ENCODE measurements at regions not wholly inside any gene's neighbourhood (a gene's known extent, or its start where the extent isn't known, plus 50 kb on each side); places are given as distances from the start of the nearest gene placed in this dataset.

DNA sequence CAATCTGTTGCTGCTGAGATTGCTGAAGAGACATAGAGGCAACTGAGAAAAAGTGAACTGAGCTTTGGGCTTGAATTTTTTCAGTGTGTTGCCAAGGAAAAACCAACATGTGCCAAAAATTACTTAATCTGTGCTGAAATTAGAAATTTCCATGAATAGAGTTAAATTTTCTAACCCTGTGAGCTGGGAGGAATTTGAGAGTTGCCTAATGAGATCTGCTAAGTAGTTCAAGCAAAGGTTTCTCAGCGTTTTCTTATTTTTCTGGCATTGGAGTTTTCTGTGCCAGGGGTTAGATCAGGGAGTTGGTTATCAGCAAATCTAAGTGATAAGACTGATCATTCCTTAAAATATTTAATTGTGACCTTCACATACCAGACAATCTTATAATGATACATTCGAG lies 457.5 kb upstream of the GNPDA2 start:
- Histone ChIP-seq H3K9ac (ENCODE audit: extremely low read depth, low read length, poor library complexity, severe bottlenecking) (no peak overlapping the region), H3K36me3 (ENCODE audit: control insufficient read depth, insufficient read depth, low read length) (no peaks in the 10 kb centered on the region), H3K27ac (ENCODE audit: low read depth, low read length) (no peak overlapping the region), H3K27me3 (ENCODE audit: control insufficient read depth, insufficient read depth, low read length, poor library complexity, severe bottlenecking) (no peaks in the 10 kb centered on the region), H3K9me3 (ENCODE audit: control insufficient read depth, low read length) (no peaks in the 10 kb centered on the region), H3K4me3 (ENCODE audit: low read length) (no peak overlapping the region), H3K4me1 (ENCODE audit: control insufficient read depth, insufficient read depth, low read length) (no peaks in the 10 kb centered on the region)
- Mint-ChIP-seq H3K36me3 (ENCODE audit: low read depth) (no peaks in the 10 kb centered on the region), H3K9me3 (no peaks in the 10 kb centered on the region), H3K4me1 (no peaks in the 10 kb centered on the region), H3K27me3 (ENCODE audit: insufficient read depth) (no peaks in the 10 kb centered on the region), H3K27ac (no peak overlapping the region), H3K4me3 (no peak overlapping the region)
- TF ChIP-seq, protein P1, sequence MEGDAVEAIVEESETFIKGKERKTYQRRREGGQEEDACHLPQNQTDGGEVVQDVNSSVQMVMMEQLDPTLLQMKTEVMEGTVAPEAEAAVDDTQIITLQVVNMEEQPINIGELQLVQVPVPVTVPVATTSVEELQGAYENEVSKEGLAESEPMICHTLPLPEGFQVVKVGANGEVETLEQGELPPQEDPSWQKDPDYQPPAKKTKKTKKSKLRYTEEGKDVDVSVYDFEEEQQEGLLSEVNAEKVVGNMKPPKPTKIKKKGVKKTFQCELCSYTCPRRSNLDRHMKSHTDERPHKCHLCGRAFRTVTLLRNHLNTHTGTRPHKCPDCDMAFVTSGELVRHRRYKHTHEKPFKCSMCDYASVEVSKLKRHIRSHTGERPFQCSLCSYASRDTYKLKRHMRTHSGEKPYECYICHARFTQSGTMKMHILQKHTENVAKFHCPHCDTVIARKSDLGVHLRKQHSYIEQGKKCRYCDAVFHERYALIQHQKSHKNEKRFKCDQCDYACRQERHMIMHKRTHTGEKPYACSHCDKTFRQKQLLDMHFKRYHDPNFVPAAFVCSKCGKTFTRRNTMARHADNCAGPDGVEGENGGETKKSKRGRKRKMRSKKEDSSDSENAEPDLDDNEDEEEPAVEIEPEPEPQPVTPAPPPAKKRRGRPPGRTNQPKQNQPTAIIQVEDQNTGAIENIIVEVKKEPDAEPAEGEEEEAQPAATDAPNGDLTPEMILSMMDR (conservative IDR thresholded peaks at IDR 0.05) = no peak
- no peak for DNase-seq
- WGBS, 2 experiments (ENCODE audit: insufficient coverage in 1 of 2, insufficient read length in 1 of 2) = 87% methylated on average over 1 of the region's 2 CpGs; no CpG with 5 or more reads in 1 of the 2 experiments

GRCh38 chr4:45172636-45173035 lies 446.3 kb upstream of the GNPDA2 start:
- Mint-ChIP-seq H3K27me3 (ENCODE audit: insufficient read depth) (no peaks in the 10 kb centered on the region), H3K4me3 (no peak overlapping the region), H3K36me3 (ENCODE audit: low read depth) (no peaks in the 10 kb centered on the region), H3K27ac (no peak overlapping the region), H3K9me3 (peaks cover 12% of the 10 kb centered on the region), H3K4me1 (peaks cover 4% of the 10 kb centered on the region)
- Histone ChIP-seq H3K4me3 (ENCODE audit: low read length) (no peak overlapping the region), H3K9ac (ENCODE audit: extremely low read depth, low read length, poor library complexity, severe bottlenecking) (no peak overlapping the region), H3K36me3 (ENCODE audit: control insufficient read depth, insufficient read depth, low read length) (no peaks in the 10 kb centered on the region), H3K9me3 (ENCODE audit: control insufficient read depth, low read length) (no peaks in the 10 kb centered on the region), H3K27me3 (ENCODE audit: control insufficient read depth, insufficient read depth, low read length, poor library complexity, severe bottlenecking) (no peaks in the 10 kb centered on the region), H3K27ac (ENCODE audit: low read depth, low read length) (no peak overlapping the region), H3K4me1 (ENCODE audit: control insufficient read depth, insufficient read depth, low read length) (no peaks in the 10 kb centered on the region)
- TF ChIP-seq, protein P1 (conservative IDR thresholded peaks at IDR 0.05) = no peak
- DNase-seq = peak; percentile 76
- 83 to 85% methylated on average over 1 to 6 of the region's 6 CpGs for WGBS, 2 experiments (ENCODE audit: insufficient coverage in 1 of 2, insufficient read length in 1 of 2)

DNA sequence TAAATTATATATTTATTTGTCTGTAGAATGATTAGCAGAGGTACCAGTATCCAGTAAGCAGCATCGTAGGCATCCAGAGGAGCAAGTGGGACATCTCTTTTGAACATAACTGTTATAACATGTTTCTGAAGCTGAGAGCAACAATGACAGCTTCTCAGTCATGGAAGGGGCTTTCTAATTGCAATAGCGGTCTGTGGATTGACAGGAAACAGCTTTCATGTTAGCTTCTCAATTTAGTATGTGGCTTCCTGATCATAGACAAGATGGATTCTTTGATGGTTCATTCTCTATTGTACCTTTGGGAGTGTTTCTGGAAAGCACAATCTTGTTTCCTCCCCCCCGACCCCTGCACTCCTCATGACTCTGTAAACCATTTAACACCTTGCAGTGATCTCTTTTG lies 434.6 kb upstream of the GNPDA2 start:
- H3K9ac ChIP-seq (ENCODE audit: extremely low read depth, low read length, poor library complexity, severe bottlenecking) = no peak overlapping the region
- Mint-ChIP-seq H3K4me1 (no peaks in the 10 kb centered on the region), H3K4me3 (no peak overlapping the region), H3K9me3 (no peaks in the 10 kb centered on the region), H3K36me3 (ENCODE audit: low read depth) (no peaks in the 10 kb centered on the region), H3K27ac (no peak overlapping the region), H3K27me3 (ENCODE audit: insufficient read depth) (no peaks in the 10 kb centered on the region)
- DNase-seq = no peak
- no peaks in the 10 kb centered on the region for H3K27me3 ChIP-seq (ENCODE audit: control insufficient read depth, insufficient read depth, low read length, poor library complexity, severe bottlenecking)
- no peaks in the 10 kb centered on the region for H3K36me3 ChIP-seq (ENCODE audit: control insufficient read depth, insufficient read depth, low read length)
- no peak overlapping the region for H3K4me3 ChIP-seq (ENCODE audit: low read length)
- no peak overlapping the region for H3K27ac ChIP-seq (ENCODE audit: low read depth, low read length)
- 80 to 100% methylated on average over 2 to 3 of the region's 3 CpGs for WGBS, 2 experiments (ENCODE audit: insufficient coverage in 1 of 2, insufficient read length in 1 of 2)
- H3K9me3 ChIP-seq (ENCODE audit: control insufficient read depth, low read length) = no peaks in the 10 kb centered on the region
- H3K4me1 ChIP-seq (ENCODE audit: control insufficient read depth, insufficient read depth, low read length) = no peaks in the 10 kb centered on the region
- TF ChIP-seq, protein P1 (conservative IDR thresholded peaks at IDR 0.05) = no peak

All from endodermal cell (in vitro differentiated cells).